OCI-LY7 (cell line): ENCODE measurements at regions not wholly inside any gene's neighbourhood (a gene's known extent, or its start where the extent isn't known, plus 50 kb on each side); places are given as distances from the start of the nearest gene placed in this dataset.

ENCODE experiments used
- BruUV-seq: library from RNA; stranded (reverse); fragments of 400-500 nt; replicated peaks from 2 replicates; lab custom pipeline; 2021; lab: Mats Ljungman, UMichigan
- CTCF ChIA-PET: fragments of 300-600 bp; sonication (Branson Sonifier 250); formaldehyde crosslinking; loops from one replicate; lab custom pipeline; 2022; ENCODE audit warnings: antibody characterized with exemption; ENCODE audit not compliant: unreplicated experiment; lab: Charles Lee
- POLR2A ChIA-PET: fragments of 300-600 bp; sonication (Branson Sonifier 250); formaldehyde crosslinking; loops from one replicate; lab custom pipeline; 2022; ENCODE audit warnings: antibody characterized with exemption; lab: Charles Lee
- DNase-seq: peaks from one replicate; pipeline ENCODE4 v3.0.0-alpha.2; 2015; ENCODE audit warnings: low spot score
- H2AFZ ChIP-seq: fragments of 200-600 bp; sonication (generic), shearing (Covaris generic); 2 replicates; pipeline ENCODE4 v1.6.1; 2014; ENCODE audit warnings: mild to moderate bottlenecking, antibody characterized with exemption, low read length, moderate library complexity
- H3K27ac ChIP-seq: fragments of 200-600 bp; sonication (generic); 2 replicates; pipeline ENCODE4 v1.5.1; 2014; ENCODE audit warnings: mixed run types, low read depth, mild to moderate bottlenecking, moderate library complexity, low read length, inconsistent platforms; ENCODE audit not compliant: poor library complexity, severe bottlenecking
- H3K36me3 ChIP-seq: fragments of 200-600 bp; sonication (generic); 2 replicates; pipeline ENCODE4 v1.6.1; 2014; ENCODE audit warnings: mild to moderate bottlenecking, antibody characterized with exemption, low read length, moderate library complexity, mixed read lengths; ENCODE audit not compliant: insufficient read depth
- H3K4me1 ChIP-seq: fragments of 200-600 bp; sonication (generic); 2 replicates; pipeline ENCODE4 v1.5.1; 2014; ENCODE audit warnings: mild to moderate bottlenecking, low read length; ENCODE audit not compliant: insufficient read depth, poor library complexity, severe bottlenecking
- H3K4me2 ChIP-seq: fragments of 200-600 bp; sonication (generic); 2 replicates; pipeline ENCODE4 v1.6.1; 2014; ENCODE audit warnings: mild to moderate bottlenecking, low read length
- H3K4me3 ChIP-seq: fragments of 200-600 bp; sonication (generic); 2 replicates; pipeline ENCODE4 v1.5.1; 2014; ENCODE audit warnings: mild to moderate bottlenecking, low read depth, low read length; ENCODE audit not compliant: poor library complexity, severe bottlenecking
- H3K79me2 ChIP-seq: fragments of 200-600 bp; sonication (generic); 2 replicates; pipeline ENCODE4 v1.6.1; 2016; ENCODE audit warnings: low read depth, mild to moderate bottlenecking, low read length, moderate library complexity, mixed read lengths; ENCODE audit not compliant: insufficient read depth
- H3K9me2 ChIP-seq: fragments of 200-600 bp; sonication (generic); 2 replicates; pipeline ENCODE4 v1.6.1; 2016; ENCODE audit warnings: mild to moderate bottlenecking, low read length, mixed read lengths; ENCODE audit not compliant: insufficient read depth
- H3K9me3 ChIP-seq: fragments of 200-600 bp; sonication (generic); 2 replicates; pipeline ENCODE4 v1.6.1; 2014; ENCODE audit warnings: mild to moderate bottlenecking, mixed run types, low read length, mixed read lengths
- H4K20me1 ChIP-seq: fragments of 200-600 bp; sonication (generic); 2 replicates; pipeline ENCODE4 v1.6.1; 2014; ENCODE audit warnings: mild to moderate bottlenecking, antibody characterized with exemption, low read length, moderate library complexity, mixed read lengths; ENCODE audit not compliant: insufficient read depth
- CTCF ChIP-seq: fragments of 200-600 bp; sonication (generic); conservative IDR thresholded peaks from 2 replicates; pipeline ENCODE4 v1.5.1; 2014; ENCODE audit warnings: mild to moderate bottlenecking, antibody characterized with exemption, low read length, moderate library complexity, mixed read lengths
- EZH2phosphoT487 ChIP-seq: fragments of 200-600 bp; sonication (generic); IDR thresholded peaks from 2 replicates; pipeline ENCODE4 v1.6.1; 2018; ENCODE audit warnings: low read depth, borderline replicate concordance, mild to moderate bottlenecking, mixed run types, antibody characterized with exemption, low read length, moderate library complexity, mixed read lengths
- intact Hi-C: fragments of 100-400 bp; cut with micrococcal nuclease; formaldehyde crosslinking; loops from one replicate; pipeline ENCODE4 v1.10.0; 2022; ENCODE audit not compliant: unreplicated experiment

- H3K79me2 ChIP-seq = no peaks in the 10 kb centered on the region
- no peaks in the 10 kb centered on the region for H3K36me3 ChIP-seq
- no peak overlapping the region for H2AFZ ChIP-seq
- H3K4me3 ChIP-seq = no peak overlapping the region
- H3K9me2 ChIP-seq = no peaks in the 10 kb centered on the region
- no peak overlapping the region for H3K27ac ChIP-seq
- H3K4me1 ChIP-seq = no peaks in the 10 kb centered on the region
- ChIA-PET CTCF (no interaction called here), POLR2A (no interaction called here)
- no peaks in the 10 kb centered on the region for H3K9me3 ChIP-seq
- DNase-seq = no peak
- no peak overlapping the region for H3K4me2 ChIP-seq
- TF ChIP-seq EZH2phosphoT487 (no peak), CTCF (no peak)
- intact Hi-C loops = no loop called here
- no TSS peak for BruUV-seq
- no peaks in the 10 kb centered on the region for H4K20me1 ChIP-seq
Measured at GRCh38 chrX:121781991-121782390, 734.6 kb downstream of the GLUD2 start.

- ChIA-PET CTCF (no interaction called here), POLR2A (no interaction called here)
- Histone ChIP-seq H3K9me2 (no peaks in the 10 kb centered on the region), H3K36me3 (no peaks in the 10 kb centered on the region), H2AFZ (no peak overlapping the region), H4K20me1 (no peaks in the 10 kb centered on the region), H3K79me2 (no peaks in the 10 kb centered on the region), H3K9me3 (no peaks in the 10 kb centered on the region), H3K27ac (no peak overlapping the region), H3K4me1 (no peaks in the 10 kb centered on the region), H3K4me3 (no peak overlapping the region), H3K4me2 (no peak overlapping the region)
- BruUV-seq = no TSS peak
- no peak for DNase-seq
- intact Hi-C loops = no loop called here
- TF ChIP-seq CTCF = no peak
- TF ChIP-seq EZH2phosphoT487 = no peak
Measured at GRCh38 chrX:121782544-121782943, 735.1 kb downstream of the GLUD2 start.

- intact Hi-C loops = no loop called here
- Histone ChIP-seq H3K9me2 (no peaks in the 10 kb centered on the region), H2AFZ (no peak overlapping the region), H3K4me3 (no peak overlapping the region), H3K79me2 (no peaks in the 10 kb centered on the region), H3K9me3 (no peaks in the 10 kb centered on the region), H3K27ac (no peak overlapping the region), H3K4me2 (no peak overlapping the region), H3K36me3 (no peaks in the 10 kb centered on the region), H4K20me1 (no peaks in the 10 kb centered on the region), H3K4me1 (no peaks in the 10 kb centered on the region)
- BruUV-seq = no TSS peak
- TF ChIP-seq EZH2phosphoT487 (no peak), CTCF (no peak)
- ChIA-PET CTCF (no interaction called here), POLR2A (no interaction called here)
- DNase-seq = no peak
Measured at GRCh38 chrX:121782976-121783375, 735.6 kb downstream of the GLUD2 start.
